RKO (cell line): ENCODE measurements at regions not wholly inside any gene's neighbourhood (a gene's known extent, or its start where the extent isn't known, plus 50 kb on each side); places are given as distances from the start of the nearest gene placed in this dataset.
"Not testable (repeated sequence)": the region's sequence is repeated elsewhere in the genome, so short reads cannot be mapped to it uniquely, and the experiment has no call there.

Experiments
- DNase-seq: peaks from one replicate; pipeline ENCODE4 v3.0.0-alpha.2; 2016; ENCODE audit warnings: low spot score

- peak; percentile 36 for DNase-seq
Observed at GRCh38 chr7:125383324-125383723, 453.7 kb upstream of the POT1 start.

GRCh38 chr7:125382401-125382800 lies 452.8 kb upstream of the POT1 start:
- no peak for DNase-seq

GRCh38 chr7:125375942-125376341 lies 446.3 kb upstream of the POT1 start:
- no peak for DNase-seq

GRCh38 chr7:125370502-125370901 lies 440.9 kb upstream of the POT1 start:
- DNase-seq, result no peak

GRCh38 chr7:125363873-125364272 lies 434.2 kb upstream of the POT1 start:
- DNase-seq, result no peak

GRCh38 chr7:125358551-125359167 lies 429.0 kb upstream of the POT1 start:
- DNase-seq, result no peak

GRCh38 chr7:125357676-125358455 lies 428.2 kb upstream of the POT1 start:
- DNase-seq, result no peak

- peak; percentile 4 for DNase-seq
Observed at GRCh38 chr7:125355899-125356298, 426.3 kb upstream of the POT1 start.

- DNase-seq, result no peak
Observed at GRCh38 chr7:125347269-125347668, 417.6 kb upstream of the POT1 start.

GRCh38 chr7:125338110-125338509 lies 408.5 kb upstream of the POT1 start:
- no peak for DNase-seq

- DNase-seq, result no peak
Observed at GRCh38 chr7:125336326-125336725, 406.7 kb upstream of the POT1 start.

- DNase-seq, result no peak
Observed at GRCh38 chr7:125326666-125327255, 397.1 kb upstream of the POT1 start.

GRCh38 chr7:125316466-125316865 lies 386.8 kb upstream of the POT1 start:
- DNase-seq, result peak; percentile 44

- no peak for DNase-seq
Observed at GRCh38 chr7:125299003-125299765, 369.6 kb upstream of the POT1 start.

- DNase-seq, result no peak
Observed at GRCh38 chr7:125279961-125280360, 350.3 kb upstream of the POT1 start.

GRCh38 chr7:125278318-125278717 lies 348.7 kb upstream of the POT1 start:
- no peak for DNase-seq

GRCh38 chr7:125274742-125275141 lies 345.1 kb upstream of the POT1 start:
- not testable (repeated sequence) for DNase-seq

- DNase-seq, result not testable (repeated sequence)
Observed at GRCh38 chr7:125264174-125264856, 334.7 kb upstream of the POT1 start.

- DNase-seq, result not testable (repeated sequence)
Observed at GRCh38 chr7:125258876-125259417, 329.3 kb upstream of the POT1 start.

- no peak for DNase-seq
Observed at GRCh38 chr7:125257617-125258016, 328.0 kb upstream of the POT1 start.

- no peak for DNase-seq
Observed at GRCh38 chr7:125256446-125256845, 326.8 kb upstream of the POT1 start.

- no peak for DNase-seq
Observed at GRCh38 chr7:125255810-125256209, 326.2 kb upstream of the POT1 start.
